GM04504 (cell line): ENCODE measurements at regions not wholly inside any gene's neighbourhood (a gene's known extent, or its start where the extent isn't known, plus 50 kb on each side); places are given as distances from the start of the nearest gene placed in this dataset.
A peak's percentile ranks its signal among the peaks of the same experiment; 100 is the strongest.

Source experiments
- DNase-seq: peaks from one replicate; pipeline ENCODE4 v3.0.0-alpha.2; 2012; ENCODE audit warnings: low read depth

- DNase-seq: no peak
Measured at GRCh38 chr2:195049372-195050031, 607.5 kb upstream of the SLC39A10 start.

- no peak for DNase-seq
Measured at GRCh38 chr2:195047955-195048354, 609.1 kb upstream of the SLC39A10 start.

- DNase-seq: no peak
Measured at GRCh38 chr2:195044801-195045200, 612.2 kb upstream of the SLC39A10 start.

GRCh38 chr2:195038153-195038552 is 618.9 kb upstream of the SLC39A10 start:
- DNase-seq: no peak

GRCh38 chr2:195037045-195037444 is 620.0 kb upstream of the SLC39A10 start:
- DNase-seq: no peak

GRCh38 chr2:195031411-195031810 is 625.6 kb upstream of the SLC39A10 start:
- no peak for DNase-seq

GRCh38 chr2:195029804-195030654 is 627.0 kb upstream of the SLC39A10 start:
- no peak for DNase-seq

- DNase-seq: no peak
Measured at GRCh38 chr2:195027947-195028346, 629.1 kb upstream of the SLC39A10 start.

- no peak for DNase-seq
Measured at GRCh38 chr2:195026261-195026660, 630.8 kb upstream of the SLC39A10 start.

GRCh38 chr2:195022508-195022830 is 634.6 kb upstream of the SLC39A10 start:
- no peak for DNase-seq

GRCh38 chr2:195021711-195022507 is 635.1 kb upstream of the SLC39A10 start:
- no peak for DNase-seq

- DNase-seq: no peak
Measured at GRCh38 chr2:195018462-195018861, 638.6 kb upstream of the SLC39A10 start.

GRCh38 chr2:195017890-195018289 is 639.1 kb upstream of the SLC39A10 start:
- no peak for DNase-seq

GRCh38 chr2:195016841-195017240 is 640.2 kb upstream of the SLC39A10 start:
- DNase-seq: no peak

GRCh38 chr2:195009202-195009601 is 647.8 kb upstream of the SLC39A10 start:
- peak; percentile 5 for DNase-seq

GRCh38 chr2:195006856-195007255 is 650.2 kb upstream of the SLC39A10 start:
- DNase-seq: no peak

- no peak for DNase-seq
Measured at GRCh38 chr2:195003881-195004471, 653.0 kb upstream of the SLC39A10 start.

- no peak for DNase-seq
Measured at GRCh38 chr2:195001924-195002323, 655.1 kb upstream of the SLC39A10 start.

GRCh38 chr2:194999771-195000170 is 657.3 kb upstream of the SLC39A10 start:
- no peak for DNase-seq

- DNase-seq: no peak
Measured at GRCh38 chr2:194992648-194993047, 664.4 kb upstream of the SLC39A10 start.

GRCh38 chr2:194985258-194985657 is 671.8 kb upstream of the SLC39A10 start:
- no peak for DNase-seq

GRCh38 chr2:194962254-194962653 is 694.8 kb upstream of the SLC39A10 start:
- no peak for DNase-seq
